SU-DHL-6 (cell line): ENCODE measurements at regions not wholly inside any gene's neighbourhood (a gene's known extent, or its start where the extent isn't known, plus 50 kb on each side); places are given as distances from the start of the nearest gene placed in this dataset.

Source experiments
- CTCF ChIP-seq: fragments of 200-600 bp; sonication (generic); IDR thresholded peaks from one replicate; pipeline ENCODE4 v1.5.1; 2017; ENCODE audit warnings: antibody characterized with exemption, mild to moderate bottlenecking, low read length, moderate library complexity; ENCODE audit not compliant: insufficient read depth, poor library complexity, severe bottlenecking
- EZH2phosphoT487 ChIP-seq: fragments of 200-600 bp; sonication (generic), shearing (Covaris generic); conservative IDR thresholded peaks from 2 replicates; pipeline ENCODE4 v1.6.1; 2018; ENCODE audit warnings: mild to moderate bottlenecking, antibody characterized with exemption, low read length, moderate library complexity, mixed read lengths

- no peak for TF ChIP-seq CTCF
- TF ChIP-seq EZH2phosphoT487: no peak
Observed at GRCh38 chr20:48528346-48528745, 299.5 kb downstream of the PREX1 start.
